A204.1 (cell line): ENCODE measurements at regions not wholly inside any gene's neighbourhood (a gene's known extent, or its start where the extent isn't known, plus 50 kb on each side); places are given as distances from the start of the nearest gene placed in this dataset.

Source experiments
- FAIRE-seq: peaks from 2 replicates; lab custom pipeline; 2012; peaks lifted over from hg19 to GRCh38; lab: Jason Lieb, UNC

DNA sequence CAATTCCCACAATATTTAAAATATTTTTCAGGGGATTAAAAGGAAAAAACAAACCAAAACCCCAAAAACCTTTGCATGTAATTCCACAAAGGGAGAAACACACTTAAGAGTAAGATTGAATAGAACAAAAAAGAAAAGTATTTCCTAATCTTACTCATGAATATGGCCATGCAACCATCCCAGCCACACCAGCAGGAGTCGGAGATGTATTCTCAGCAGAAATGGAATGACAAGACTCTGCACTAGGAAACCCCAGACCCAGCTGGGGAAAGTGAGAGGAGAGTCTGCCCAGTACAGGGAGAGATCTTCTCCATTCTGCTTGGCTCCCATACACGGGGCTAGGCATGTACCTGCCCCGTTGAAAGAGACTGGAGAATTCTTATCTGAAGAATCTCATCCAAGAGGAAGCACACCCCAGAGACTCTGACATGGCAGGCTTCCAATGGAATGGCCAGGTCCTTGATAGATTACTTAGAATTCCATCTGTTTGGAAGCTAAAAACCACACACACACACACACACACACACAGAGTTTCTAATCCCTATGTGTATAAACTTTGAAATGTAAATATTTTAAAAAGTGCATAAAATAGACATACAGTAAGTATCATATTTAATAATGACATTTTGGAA, 118.8 kb downstream of the GADD45G start:
- FAIRE-seq, result no peak

DNA sequence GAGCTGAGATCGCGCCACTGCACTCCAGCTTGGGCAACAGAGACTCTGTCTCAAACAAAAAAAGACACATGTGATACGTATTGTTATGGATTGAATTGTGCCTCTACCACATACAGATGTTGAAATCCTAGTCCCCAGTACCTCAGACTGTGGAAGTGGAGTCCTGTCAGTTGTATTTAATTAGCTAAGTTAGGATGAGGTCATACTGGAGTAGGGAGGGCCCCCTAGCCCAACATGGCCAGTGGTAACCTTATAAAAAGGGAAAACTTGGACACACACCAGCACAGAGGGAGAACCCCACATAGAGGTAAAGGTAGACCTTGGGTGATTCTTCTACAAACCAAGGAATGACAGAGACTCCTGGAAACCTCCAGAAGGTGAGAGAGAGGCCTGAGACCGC, 119.8 kb downstream of the GADD45G start:
- FAIRE-seq, result no peak

- FAIRE-seq, result no peak
Observed at GRCh38 chr9:89725271-89725670, 120.5 kb downstream of the GADD45G start.

GRCh38 chr9:89729954-89730530, 125.2 kb downstream of the GADD45G start:
- FAIRE-seq, result no peak

DNA sequence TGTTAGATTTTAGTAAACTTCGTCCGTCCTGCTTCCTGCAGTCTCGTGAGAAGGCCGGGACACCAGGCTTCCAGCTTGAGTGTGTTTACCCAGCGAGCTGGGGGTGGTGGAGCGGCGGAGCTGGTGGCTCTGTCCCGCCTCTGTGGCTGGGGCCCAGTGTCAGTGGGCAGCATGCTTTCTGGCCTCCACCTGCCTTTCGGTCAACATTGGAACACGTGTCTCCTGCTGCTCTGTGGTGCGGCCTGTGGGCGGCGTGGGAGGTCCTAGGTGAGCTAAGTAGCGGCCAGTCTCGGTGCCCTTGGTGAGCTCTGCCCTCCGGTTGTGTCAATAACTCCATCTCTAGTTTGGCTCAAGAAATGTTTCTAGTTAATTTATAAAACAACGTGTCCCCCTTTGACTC, 125.9 kb downstream of the GADD45G start:
- no peak for FAIRE-seq

- no peak for FAIRE-seq
Observed at GRCh38 chr9:89731262-89732182, 126.7 kb downstream of the GADD45G start.

- no peak for FAIRE-seq
Observed at GRCh38 chr9:89732295-89732938, 127.6 kb downstream of the GADD45G start.

- FAIRE-seq, result no peak
Observed at GRCh38 chr9:89732939-89733324, 128.1 kb downstream of the GADD45G start.

GRCh38 chr9:89734600-89735041, 129.8 kb downstream of the GADD45G start:
- no peak for FAIRE-seq

GRCh38 chr9:89738137-89738932, 133.5 kb downstream of the GADD45G start:
- FAIRE-seq, result no peak

GRCh38 chr9:89739511-89739910, 134.7 kb downstream of the GADD45G start:
- no peak for FAIRE-seq

GRCh38 chr9:89739916-89740315, 135.1 kb downstream of the GADD45G start:
- FAIRE-seq, result no peak

- FAIRE-seq, result no peak
Observed at GRCh38 chr9:89740722-89741121, 135.9 kb downstream of the GADD45G start.

DNA sequence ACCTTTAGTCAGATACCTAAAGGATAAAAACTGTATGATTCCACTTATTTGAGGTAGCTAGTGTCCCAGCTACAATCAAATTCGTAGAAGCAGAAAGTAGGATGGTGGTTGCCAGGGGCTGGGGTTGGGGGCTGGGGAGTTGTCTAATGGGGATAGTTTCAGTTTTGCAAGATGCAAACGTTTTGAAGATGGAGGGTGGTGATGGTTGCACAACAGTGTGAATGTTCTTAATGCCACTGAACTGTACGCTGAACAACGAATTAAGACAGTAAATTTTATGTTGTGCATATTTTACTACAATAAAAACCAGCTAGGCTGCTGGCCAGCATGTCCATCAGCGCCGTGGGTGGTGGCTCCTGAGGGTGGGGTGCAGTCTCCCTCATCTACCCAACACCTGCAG, 137.8 kb downstream of the GADD45G start:
- no peak for FAIRE-seq

DNA sequence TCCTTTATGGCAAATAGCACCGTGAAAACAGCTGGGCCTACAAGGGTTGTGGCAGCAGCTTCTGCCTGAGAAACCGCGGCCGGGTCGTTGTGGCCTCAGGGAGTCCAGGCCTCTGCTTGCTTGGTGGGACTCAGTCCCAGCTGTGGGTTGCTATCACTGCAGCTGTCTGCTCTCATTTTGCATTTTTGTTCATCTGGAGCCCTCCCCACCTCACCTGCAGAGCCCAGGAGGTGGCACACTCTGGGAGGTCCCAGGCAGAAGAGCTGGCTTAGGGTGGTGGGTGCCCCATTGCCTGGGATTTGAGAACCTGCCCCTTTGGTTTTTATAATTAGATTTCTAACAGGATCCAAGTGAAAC, 138.4 kb downstream of the GADD45G start:
- FAIRE-seq, result no peak

DNA sequence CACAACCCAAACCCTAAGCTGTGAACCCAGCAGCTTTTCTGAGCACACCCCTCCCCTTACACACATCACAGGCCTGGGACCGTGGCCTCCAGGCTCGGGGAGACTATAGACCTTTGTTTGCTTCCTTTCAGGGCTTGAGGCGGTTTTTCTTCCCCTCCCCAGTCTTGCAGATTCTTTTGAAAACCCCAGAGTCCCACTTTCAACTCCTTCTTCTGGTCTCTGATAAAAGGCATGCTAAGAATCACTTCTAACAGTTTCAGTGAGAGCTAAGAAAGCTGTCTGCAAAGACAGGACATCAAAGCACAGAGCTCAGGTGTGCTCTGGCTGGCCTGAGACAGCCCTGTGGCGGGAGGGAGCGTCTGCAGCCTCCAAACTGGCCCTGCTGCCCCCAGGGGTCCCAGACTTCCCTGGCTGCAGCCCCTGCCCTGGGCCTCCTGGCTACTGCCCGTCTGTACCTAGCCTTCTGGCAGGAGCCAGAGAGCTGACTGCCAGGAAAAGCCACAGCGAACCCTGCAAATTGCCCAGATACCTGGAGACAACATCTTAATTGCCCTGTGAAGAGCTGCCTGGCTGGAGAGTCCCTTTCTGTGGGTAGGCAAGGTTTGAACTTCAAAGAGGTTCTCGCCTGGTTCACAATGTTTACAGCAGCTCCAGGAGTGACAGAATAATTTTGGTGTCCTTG, 138.9 kb downstream of the GADD45G start:
- FAIRE-seq, result no peak

GRCh38 chr9:89744255-89744648, 139.4 kb downstream of the GADD45G start:
- FAIRE-seq, result no peak

GRCh38 chr9:89744730-89745129, 139.9 kb downstream of the GADD45G start:
- no peak for FAIRE-seq

DNA sequence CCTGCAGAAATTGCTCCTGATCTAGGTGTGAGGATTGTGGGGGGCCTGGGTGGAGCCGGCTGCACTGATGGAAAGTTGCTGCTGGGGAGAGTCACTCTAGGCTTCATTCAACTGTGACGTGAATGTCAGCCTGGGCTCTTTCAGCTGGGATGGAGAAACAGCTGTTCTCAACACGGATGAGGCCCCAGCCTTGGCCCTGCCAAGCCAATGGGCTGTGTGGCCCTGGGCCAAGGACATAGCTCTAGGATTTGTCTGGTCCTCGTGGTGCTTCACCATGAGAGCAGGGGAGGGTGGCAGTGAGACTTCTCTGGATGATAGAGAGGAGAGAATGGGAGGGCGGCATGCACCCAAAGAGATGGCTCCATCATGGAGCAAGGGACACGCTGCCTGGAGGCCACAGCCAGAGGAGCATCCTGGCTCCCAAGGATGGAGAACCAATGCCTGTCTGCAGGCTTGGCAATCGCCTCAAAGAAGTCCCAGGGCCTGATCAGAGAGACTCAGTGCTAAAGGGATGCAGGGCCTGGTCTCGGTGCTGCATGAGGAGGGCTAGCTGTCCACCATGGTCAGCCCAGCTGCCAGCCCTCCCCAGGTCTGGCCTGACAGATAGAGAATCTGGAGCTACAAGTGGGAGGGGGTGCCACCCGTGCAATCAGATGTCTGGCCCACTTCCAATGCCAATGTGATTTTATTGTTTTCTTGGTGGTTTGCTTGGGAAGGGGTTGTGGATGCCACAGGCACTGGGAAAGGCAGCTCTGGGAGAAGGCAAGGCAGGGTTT, 141.0 kb downstream of the GADD45G start:
- FAIRE-seq, result no peak

GRCh38 chr9:89746385-89747116, 141.7 kb downstream of the GADD45G start:
- no peak for FAIRE-seq
